ENCODE measurements at regions not wholly inside any gene's neighbourhood (a gene's known extent, or its start where the extent isn't known, plus 50 kb on each side); places are given as distances from the start of the nearest gene placed in this dataset.

DNA sequence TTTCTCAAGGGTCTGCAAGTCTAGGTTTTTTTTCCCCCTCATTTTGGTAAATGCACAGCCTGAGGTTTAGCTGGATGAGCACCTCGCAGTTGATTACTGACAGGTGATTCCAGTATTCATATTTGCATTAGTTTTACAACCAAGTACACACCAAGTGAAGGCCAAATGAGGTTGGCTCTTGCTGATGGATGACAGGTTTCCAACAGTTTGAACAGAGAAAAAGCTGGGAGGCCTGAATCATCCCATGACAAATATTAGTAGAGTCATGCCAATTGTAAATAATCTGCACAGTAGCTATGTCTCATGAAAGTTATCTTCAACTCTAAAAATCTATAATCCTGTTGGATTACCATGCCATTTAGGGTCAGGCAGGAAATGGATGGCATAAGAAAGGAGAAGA, 399.8 kb downstream of the HTR7 start:
- TF ChIP-seq, protein P1, sequence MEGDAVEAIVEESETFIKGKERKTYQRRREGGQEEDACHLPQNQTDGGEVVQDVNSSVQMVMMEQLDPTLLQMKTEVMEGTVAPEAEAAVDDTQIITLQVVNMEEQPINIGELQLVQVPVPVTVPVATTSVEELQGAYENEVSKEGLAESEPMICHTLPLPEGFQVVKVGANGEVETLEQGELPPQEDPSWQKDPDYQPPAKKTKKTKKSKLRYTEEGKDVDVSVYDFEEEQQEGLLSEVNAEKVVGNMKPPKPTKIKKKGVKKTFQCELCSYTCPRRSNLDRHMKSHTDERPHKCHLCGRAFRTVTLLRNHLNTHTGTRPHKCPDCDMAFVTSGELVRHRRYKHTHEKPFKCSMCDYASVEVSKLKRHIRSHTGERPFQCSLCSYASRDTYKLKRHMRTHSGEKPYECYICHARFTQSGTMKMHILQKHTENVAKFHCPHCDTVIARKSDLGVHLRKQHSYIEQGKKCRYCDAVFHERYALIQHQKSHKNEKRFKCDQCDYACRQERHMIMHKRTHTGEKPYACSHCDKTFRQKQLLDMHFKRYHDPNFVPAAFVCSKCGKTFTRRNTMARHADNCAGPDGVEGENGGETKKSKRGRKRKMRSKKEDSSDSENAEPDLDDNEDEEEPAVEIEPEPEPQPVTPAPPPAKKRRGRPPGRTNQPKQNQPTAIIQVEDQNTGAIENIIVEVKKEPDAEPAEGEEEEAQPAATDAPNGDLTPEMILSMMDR (IDR thresholded peaks at IDR 0.05) = no peak
- no peak for TF ChIP-seq POLR2A (IDR thresholded peaks at IDR 0.05)
